SK-N-SH (cell line): ENCODE measurements at regions not wholly inside any gene's neighbourhood (a gene's known extent, or its start where the extent isn't known, plus 50 kb on each side); places are given as distances from the start of the nearest gene placed in this dataset.
"Not testable (repeated sequence)": the region's sequence is repeated elsewhere in the genome, so short reads cannot be mapped to it uniquely, and the experiment has no call there.

Experiments used
- CTCF ChIA-PET: fragments of 300-600, 350-600 bp; formaldehyde crosslinking; extraction: SDS; loops from one replicate; lab custom pipeline; 2021; lab: Yijun Ruan, JAX
- POLR2A ChIA-PET: fragments of 350-600 bp; sonication (Branson Sonifier 250); formaldehyde crosslinking; extraction: SDS; loops from one replicate; lab custom pipeline; 2020; ENCODE audit warnings: antibody characterized with exemption, inconsistent platforms; lab: Yijun Ruan, JAX
- DNase-seq: peaks from one replicate; pipeline ENCODE4 v3.0.0; 2012
- H2AFZ ChIP-seq: fragments of 200-600 bp; sonication (generic); 2 replicates; pipeline ENCODE4 v1.8.1; 2016; ENCODE audit warnings: antibody characterized with exemption, mild to moderate bottlenecking, low read depth
- H3F3A ChIP-seq: fragments of 200-600 bp; sonication (generic); replicated peaks from 2 replicates; pipeline ENCODE3; 2016; ENCODE audit warnings: antibody characterized with exemption, mild to moderate bottlenecking; ENCODE audit not compliant: insufficient read depth
- H3K27ac ChIP-seq, 2 experiments: fragments of 200-500 bp in 1 of 2; fragments of 200-600 bp in 1 of 2; sonication (Bioruptor generic) in 1 of 2; sonication (generic), shearing (Covaris generic) in 1 of 2; 2 replicates each; pipeline versions ENCODE4 v1.5.1 to v1.6.1; 2014 to 2016; ENCODE audit warnings: low read depth in 2 of 2, inconsistent platforms in 1 of 2, low read length in 1 of 2, mild to moderate bottlenecking in 1 of 2, mixed read lengths in 1 of 2
- H3K27me3 ChIP-seq: fragments of 200-600 bp; sonication (generic), shearing (Covaris generic); 2 replicates; pipeline ENCODE4 v1.6.1; 2016; ENCODE audit warnings: mixed run types; ENCODE audit not compliant: insufficient read depth
- H3K36me3 ChIP-seq, 2 experiments: fragments of 200-500 bp in 1 of 2; fragments of 200-600 bp in 1 of 2; sonication (Bioruptor generic) in 1 of 2; sonication (generic) in 1 of 2; replicated peaks in 1 of 2; 2 replicates each; pipeline versions ENCODE3 to v1.5.1; 2014 to 2016; ENCODE audit warnings: low read length in 1 of 2, mild to moderate bottlenecking in 1 of 2; ENCODE audit not compliant: insufficient read depth in 2 of 2, control insufficient read depth in 1 of 2
- H3K4me1 ChIP-seq, 2 experiments: fragments of 200-500 bp in 1 of 2; fragments of 200-600 bp in 1 of 2; sonication (Bioruptor generic) in 1 of 2; sonication (generic), shearing (Covaris generic) in 1 of 2; 2 replicates each; pipeline versions ENCODE4 v1.5.1 to v1.6.1; 2014 to 2016; ENCODE audit warnings: low read depth in 1 of 2, low read length in 1 of 2, mixed run types in 1 of 2; ENCODE audit not compliant: insufficient read depth in 2 of 2, control insufficient read depth in 1 of 2
- H3K4me2 ChIP-seq: fragments of 200-600 bp; sonication (generic), shearing (Covaris generic); 2 replicates; pipeline ENCODE4 v1.6.1; 2017; ENCODE audit warnings: mixed run types
- H3K4me3 ChIP-seq, 2 experiments: fragments of 200-500 bp in 1 of 2; fragments of 200-600 bp in 1 of 2; sonication (Bioruptor generic) in 1 of 2; sonication (generic), shearing (Covaris generic) in 1 of 2; 2 replicates each; pipeline versions ENCODE4 v1.5.1 to v1.8.1; 2014 to 2016; ENCODE audit warnings: low read depth in 2 of 2, inconsistent platforms in 1 of 2, low read length in 1 of 2, mild to moderate bottlenecking in 1 of 2, mixed read lengths in 1 of 2, moderate library complexity in 1 of 2
- H3K79me2 ChIP-seq: fragments of 200-600 bp; sonication (generic); 2 replicates; pipeline ENCODE4 v1.8.1; 2017; ENCODE audit warnings: mild to moderate bottlenecking; ENCODE audit not compliant: insufficient read depth
- H3K9ac ChIP-seq: fragments of 200-600 bp; sonication (generic); 2 replicates; pipeline ENCODE4 v1.6.1; 2017; ENCODE audit warnings: mixed run types
- H3K9me2 ChIP-seq: fragments of 200-600 bp; sonication (generic); 2 replicates; pipeline ENCODE4 v1.6.1; 2017; ENCODE audit warnings: mixed run types
- H3K9me3 ChIP-seq: fragments of 200-600 bp; sonication (generic); 2 replicates; pipeline ENCODE4 v1.6.1; 2017; ENCODE audit warnings: mixed run types, mild to moderate bottlenecking, moderate library complexity
- H4K20me1 ChIP-seq: fragments of 200-600 bp; sonication (generic); 2 replicates; pipeline ENCODE4 v1.6.1; 2017; ENCODE audit warnings: mild to moderate bottlenecking, mixed run types; ENCODE audit not compliant: insufficient read depth
- WGBS: methylation state at CpG from one replicate; pipeline ENCODE4 v1.1.6; 2017; ENCODE audit warnings: low lambda C conversion rate; 5-methylcytosine and 5-hydroxymethylcytosine counted together

DNA sequence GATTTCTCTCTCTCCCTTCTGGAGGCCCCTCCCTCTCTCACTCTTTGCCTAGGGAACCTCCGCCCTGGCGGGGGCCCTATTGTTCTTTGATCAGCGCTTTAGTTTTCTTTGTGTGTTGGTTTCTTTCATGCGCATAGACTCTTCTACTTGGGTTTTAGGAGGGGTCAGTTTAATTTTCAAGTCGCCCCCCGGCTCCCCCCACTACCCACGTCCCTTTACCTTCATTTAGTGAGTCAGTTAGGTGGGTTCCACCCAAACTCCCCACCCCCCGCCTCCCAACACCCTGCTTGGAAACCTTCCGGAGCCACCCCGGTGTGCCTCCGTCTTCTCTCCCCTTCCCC, 3909.7 kb upstream of the OR11H1 start:
- DNase-seq, CTCF ChIA-PET, H3K9me3 ChIP-seq, POLR2A ChIA-PET, H3F3A ChIP-seq, H2AFZ ChIP-seq, H3K36me3 ChIP-seq, H3K4me2 ChIP-seq, H3K27ac ChIP-seq, H3K9me2 ChIP-seq, H3K4me3 ChIP-seq, H3K9ac ChIP-seq, H3K27me3 ChIP-seq, H4K20me1 ChIP-seq, H3K79me2 ChIP-seq, H3K4me1 ChIP-seq: not testable (repeated sequence)
- WGBS, result 43% methylated on average over 11 of the region's 11 CpGs

DNA sequence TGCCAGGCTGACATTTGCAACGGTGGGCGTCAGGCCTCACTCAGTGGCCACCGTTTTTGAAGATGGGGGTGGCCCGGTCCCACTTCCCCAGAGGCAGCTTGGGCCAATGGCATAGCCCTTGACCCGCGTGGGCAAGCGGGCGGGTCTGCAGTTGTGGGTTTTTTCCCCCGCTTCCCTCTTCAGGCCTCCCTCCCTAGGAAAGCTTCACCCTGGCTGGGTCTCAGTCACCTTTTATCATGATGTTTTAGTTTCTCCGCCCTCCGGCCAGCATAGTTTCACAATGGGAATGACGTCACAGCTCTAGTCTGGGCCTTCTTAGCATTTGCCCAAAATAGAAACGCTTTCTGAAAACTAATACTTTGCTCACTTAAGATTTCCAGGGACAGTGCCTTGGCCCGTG, 3909.3 kb upstream of the OR11H1 start:
- H3K4me2 ChIP-seq, H4K20me1 ChIP-seq, CTCF ChIA-PET, H3K36me3 ChIP-seq, H3K9me2 ChIP-seq, H3K4me3 ChIP-seq, H3F3A ChIP-seq, DNase-seq, H3K27me3 ChIP-seq, H3K27ac ChIP-seq, H3K4me1 ChIP-seq, H3K9ac ChIP-seq, H3K79me2 ChIP-seq, POLR2A ChIA-PET, H2AFZ ChIP-seq, H3K9me3 ChIP-seq: not testable (repeated sequence)
- 40% methylated on average over 14 of the region's 14 CpGs for WGBS

DNA sequence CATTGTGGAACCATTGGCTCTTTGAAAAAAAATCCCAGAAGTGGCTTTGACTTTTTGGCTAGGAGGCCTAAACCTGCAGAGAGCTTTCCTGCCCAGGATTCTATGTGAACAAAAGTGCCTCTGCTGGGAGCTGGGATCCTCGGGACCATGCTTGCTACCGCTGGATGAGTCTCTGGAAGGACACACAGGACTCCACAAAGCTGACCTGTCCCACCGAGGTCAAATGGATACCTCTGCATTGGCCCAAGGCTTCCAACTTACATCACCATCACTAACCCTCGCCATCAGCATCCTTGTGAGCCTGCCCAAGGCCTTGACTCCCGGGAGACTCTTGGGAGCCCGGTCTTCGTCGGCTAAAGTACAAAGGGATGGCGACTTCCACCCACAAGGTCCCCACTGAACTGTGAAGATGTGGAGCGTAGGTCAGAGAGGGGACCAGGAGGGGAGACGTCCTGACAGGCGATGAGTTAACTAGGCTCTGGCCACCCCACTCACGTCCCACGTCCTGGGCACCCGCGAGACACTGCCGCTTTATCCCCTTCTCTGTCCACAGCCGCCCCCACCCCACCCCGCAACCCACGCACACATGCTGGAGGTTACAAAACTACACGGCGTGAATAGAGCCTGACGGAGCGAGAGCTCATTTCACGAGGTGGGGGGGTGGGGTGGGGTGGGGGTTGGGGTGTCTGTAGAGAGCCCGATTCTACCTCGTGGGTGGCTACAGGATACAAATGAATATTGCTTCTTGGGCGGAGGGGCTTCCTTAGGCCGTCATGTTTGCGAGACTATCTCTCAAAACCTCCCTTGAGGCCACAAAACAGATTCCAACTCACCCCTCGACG, 3906.8 kb upstream of the OR11H1 start:
- H3K27ac ChIP-seq, CTCF ChIA-PET, H3K79me2 ChIP-seq, H3K4me1 ChIP-seq, POLR2A ChIA-PET, H3K9ac ChIP-seq, H3K36me3 ChIP-seq, H2AFZ ChIP-seq, H3K9me3 ChIP-seq, H3K9me2 ChIP-seq, H3K4me2 ChIP-seq, H3K4me3 ChIP-seq, H3K27me3 ChIP-seq, H4K20me1 ChIP-seq, H3F3A ChIP-seq, DNase-seq: not testable (repeated sequence)
- WGBS, result 13% methylated on average over 30 of the region's 32 CpGs

DNA sequence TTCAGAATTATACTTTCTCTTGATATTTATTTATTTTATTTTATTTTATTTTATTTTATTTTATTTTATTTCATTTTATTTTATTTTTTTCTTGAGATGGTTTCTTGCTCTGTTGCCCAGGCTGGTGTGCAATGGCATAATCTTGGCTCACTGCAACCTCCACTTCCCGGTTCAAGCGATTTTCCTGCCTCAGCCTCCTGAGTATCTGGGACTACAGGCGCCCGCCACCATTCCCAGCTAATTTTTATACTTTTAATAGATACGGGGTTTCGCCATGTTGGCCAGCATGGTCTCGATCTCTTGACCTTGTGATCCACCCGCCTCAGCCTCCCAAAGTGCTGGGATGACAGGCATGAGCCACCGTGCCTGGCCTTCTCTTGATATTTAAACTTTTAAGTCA, 3905.2 kb upstream of the OR11H1 start:
- H3F3A ChIP-seq, H3K36me3 ChIP-seq, H3K4me1 ChIP-seq, POLR2A ChIA-PET, H3K9me2 ChIP-seq, CTCF ChIA-PET, DNase-seq, H3K79me2 ChIP-seq, H2AFZ ChIP-seq, H3K27me3 ChIP-seq, H3K4me2 ChIP-seq, H3K9ac ChIP-seq, H4K20me1 ChIP-seq, H3K9me3 ChIP-seq, H3K27ac ChIP-seq, H3K4me3 ChIP-seq: not testable (repeated sequence)
- WGBS, result 3% methylated on average over 9 of the region's 9 CpGs

DNA sequence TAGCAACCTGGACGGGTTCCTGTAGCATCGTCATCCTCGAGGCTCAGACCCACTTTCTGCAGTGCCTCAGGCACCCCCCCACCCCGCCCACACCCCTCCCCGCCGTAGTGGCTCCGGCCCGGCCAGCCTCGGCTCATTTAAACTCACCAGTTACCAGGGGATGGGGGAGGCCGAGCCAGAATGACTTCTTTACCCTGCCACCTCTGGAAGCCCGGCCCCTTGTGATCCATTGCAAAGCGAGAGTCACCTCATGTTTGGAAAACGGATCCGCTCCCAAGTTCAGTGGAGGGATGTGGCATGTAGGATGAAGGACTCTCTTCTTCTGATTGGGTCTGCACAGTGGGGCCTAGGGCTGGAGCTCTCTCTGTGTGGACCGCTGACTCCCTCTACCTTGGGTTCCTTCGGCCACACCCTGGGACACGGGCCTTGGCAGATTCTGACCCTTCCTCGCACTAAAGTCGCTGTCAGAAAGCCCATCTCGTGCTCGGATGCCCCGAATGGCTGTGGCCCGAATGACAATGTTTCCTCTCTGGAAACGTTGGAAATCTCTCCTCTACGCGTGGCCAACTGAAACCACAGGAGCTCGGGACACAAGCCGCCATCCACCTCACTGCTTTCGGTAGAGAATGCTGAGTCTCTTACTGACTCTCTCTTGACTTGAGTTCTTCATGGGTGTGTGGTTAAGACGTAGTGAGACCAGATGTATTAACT, 3902.1 kb upstream of the OR11H1 start:
- H3F3A ChIP-seq, H3K27ac ChIP-seq, H3K4me3 ChIP-seq, H4K20me1 ChIP-seq, H3K79me2 ChIP-seq, H3K4me2 ChIP-seq, POLR2A ChIA-PET, H3K4me1 ChIP-seq, DNase-seq, H3K36me3 ChIP-seq, H3K27me3 ChIP-seq, H2AFZ ChIP-seq, CTCF ChIA-PET, H3K9ac ChIP-seq, H3K9me2 ChIP-seq: not testable (repeated sequence)
- 18% methylated on average over 27 of the region's 30 CpGs for WGBS
- peaks cover 11% of the 10 kb centered on the region for H3K9me3 ChIP-seq
